GM12878 (cell line): ENCODE measurements at regions not wholly inside any gene's neighbourhood (a gene's known extent, or its start where the extent isn't known, plus 50 kb on each side); places are given as distances from the start of the nearest gene placed in this dataset.

Experiments
- ATAC-seq: fragments of 200-7000 bp; cut with Tn5 transposase; 3 replicates; pipeline ENCODE4 v1.9.1; 2020; ENCODE audit warnings: mild to moderate bottlenecking, moderate library complexity
- BruUV-seq: library from RNA; stranded (reverse); fragments of 400-500 nt; replicated peaks from 2 replicates; lab custom pipeline; 2021; lab: Mats Ljungman, UMichigan
- CTCF ChIA-PET: fragments of 300-600 bp; sonication (Branson Sonifier 250); formaldehyde crosslinking; extraction: SDS; loops from one replicate; lab custom pipeline; 2021; ENCODE audit warnings: inconsistent platforms; lab: Yijun Ruan, JAX
- POLR2A ChIA-PET: fragments of 350-600 bp; formaldehyde crosslinking; extraction: SDS; loops from one replicate; lab custom pipeline; 2021; ENCODE audit warnings: inconsistent platforms; lab: Charles Lee
- RAD21 ChIA-PET: fragments of 300-600 bp; sonication (Branson Sonifier 250); formaldehyde crosslinking; loops from one replicate; lab custom pipeline; 2023; ENCODE audit warnings: antibody characterized with exemption; ENCODE audit not compliant: unreplicated experiment; lab: Charles Lee
- SMC1A ChIA-PET: fragments of 300-600 bp; sonication (Branson Sonifier 250); formaldehyde crosslinking; loops from one replicate; lab custom pipeline; 2023; ENCODE audit not compliant: unreplicated experiment, uncharacterized antibody; lab: Charles Lee
- DNase-seq: peaks from one replicate; pipeline ENCODE4 v3.0.0-alpha.2; 2011; ENCODE audit warnings: low read depth, low spot score
- FAIRE-seq: peaks from 3 replicates; lab custom pipeline; 2011; peaks lifted over from hg19 to GRCh38; lab: Jason Lieb, UNC
- H2AFZ ChIP-seq: 2 replicates; pipeline ENCODE4 v1.6.0; 2011; ENCODE audit warnings: low read depth, low read length, control low read depth; ENCODE audit not compliant: control insufficient read depth
- H3K27ac ChIP-seq: 2 replicates; pipeline ENCODE4 v1.5.1; 2011; ENCODE audit warnings: control low read depth; ENCODE audit not compliant: control insufficient read depth, insufficient read depth
- H3K27me3 ChIP-seq, 2 experiments: replicated peaks in 1 of 2; 2 replicates each; pipeline versions ENCODE4 v1.6.0 to v1.6.1; 2011; ENCODE audit warnings: low read length in 1 of 2; ENCODE audit not compliant: control insufficient read depth in 2 of 2, insufficient read depth in 2 of 2
- H3K36me3 ChIP-seq, 2 experiments: 2 replicates each; pipeline ENCODE4 v1.5.1; 2011; ENCODE audit warnings: low read length in 1 of 2; ENCODE audit not compliant: control insufficient read depth in 2 of 2, insufficient read depth in 2 of 2
- H3K4me1 ChIP-seq: 2 replicates; pipeline ENCODE4 v1.6.1; 2011; ENCODE audit warnings: mild to moderate bottlenecking, low read length, moderate library complexity, mixed read lengths; ENCODE audit not compliant: control insufficient read depth, insufficient read depth
- H3K4me2 ChIP-seq: 2 replicates; pipeline ENCODE4 v1.6.0; 2011; ENCODE audit warnings: control low read depth; ENCODE audit not compliant: control insufficient read depth, insufficient read depth
- H3K4me3 ChIP-seq: fragments of 200-600 bp; sonication (generic); 2 replicates; pipeline ENCODE4 v1.5.1; 2016
- H3K79me2 ChIP-seq: 2 replicates; pipeline ENCODE4 v1.6.0; 2011; ENCODE audit warnings: low read length; ENCODE audit not compliant: control insufficient read depth, insufficient read depth
- H3K9ac ChIP-seq: 2 replicates; pipeline ENCODE4 v1.8.0; 2011; ENCODE audit warnings: low read length, control low read depth, mixed read lengths; ENCODE audit not compliant: control insufficient read depth, insufficient read depth
- H3K9me3 ChIP-seq: replicated peaks from 3 replicates; pipeline ENCODE4 v1.5.1; 2011; ENCODE audit warnings: mild to moderate bottlenecking, low read length; ENCODE audit not compliant: control insufficient read depth, insufficient read depth
- H4K20me1 ChIP-seq: 2 replicates; pipeline ENCODE4 v1.6.0; 2011; ENCODE audit not compliant: control insufficient read depth, insufficient read depth
- BCL11A ChIP-seq: IDR thresholded peaks from 2 replicates; pipeline ENCODE4 v1.6.1; 2011; ENCODE audit warnings: low read depth, low read length
- ELK1 ChIP-seq: IDR thresholded peaks from 2 replicates; pipeline ENCODE4 v1.6.1; 2012; ENCODE audit warnings: low read depth, low read length, improper control_type of control experiment
- HDAC6 ChIP-seq: fragments of 200-600 bp; sonication (generic); IDR thresholded peaks from one replicate; pipeline ENCODE4 v1.8.0; 2017; ENCODE audit warnings: antibody characterized with exemption; ENCODE audit not compliant: unreplicated experiment
- JUND ChIP-seq: IDR thresholded peaks from 2 replicates; pipeline ENCODE4 v1.6.1; 2012; ENCODE audit warnings: low read depth, mild to moderate bottlenecking, low read length, improper control_type of control experiment, moderate library complexity
- RUNX3 ChIP-seq: IDR thresholded peaks from 2 replicates; pipeline ENCODE4 v1.6.1; 2012; ENCODE audit warnings: low read length, inconsistent platforms
- ZBTB40 ChIP-seq: fragments of 450-650 bp; IDR thresholded peaks from 2 replicates; pipeline ENCODE4 v1.6.1; 2016; ENCODE audit warnings: mild to moderate bottlenecking, moderate library complexity, borderline replicate concordance
- ZNF217 ChIP-seq: fragments of 450-650 bp; IDR thresholded peaks from 2 replicates; pipeline ENCODE4 v1.6.1; 2017; ENCODE audit warnings: antibody characterized with exemption, mild to moderate bottlenecking
- WGBS: methylation state at CpG from one replicate; pipeline ENCODE4 v1.1.6; 2016; ENCODE audit warnings: low lambda C conversion rate; ENCODE audit not compliant: insufficient replicate concordance, insufficient coverage; ENCODE audit errors: missing lambda C conversion rate; 5-methylcytosine and 5-hydroxymethylcytosine counted together
- in situ Hi-C: fragments of 300-500 bp; cut with MboI; formaldehyde crosslinking; loops from 9 replicates; pipeline ENCODE4 v1.14.3; 2018; ENCODE audit warnings: mixed read lengths
- intact Hi-C: fragments of 100-400 bp; cut with micrococcal nuclease; formaldehyde crosslinking; loops from one replicate; pipeline ENCODE4 v1.14.2; 2022; ENCODE audit not compliant: unreplicated experiment

- no peaks in the 10 kb centered on the region for H3K9me3 ChIP-seq
- H3K36me3 ChIP-seq: no peaks in the 10 kb centered on the region
- H3K9ac ChIP-seq: no peak overlapping the region
- H3K27me3 ChIP-seq: no peaks in the 10 kb centered on the region
- no peak overlapping the region for H3K27ac ChIP-seq
- ATAC-seq (no peak), FAIRE-seq (no peak), DNase-seq (no peak)
- WGBS: 41% methylated on average over 2 of the region's 2 CpGs
- H3K4me1 ChIP-seq: no peaks in the 10 kb centered on the region
- no TSS peak for BruUV-seq
- in situ Hi-C loops (no loop called here), intact Hi-C loops (no loop called here)
- TF ChIP-seq ZBTB40 (no peak), ELK1 (no peak), RUNX3 (no peak), HDAC6 (no peak), JUND (no peak), ZNF217 (no peak), BCL11A (no peak)
- H3K4me2 ChIP-seq: no peak overlapping the region
- ChIA-PET RAD21 (no interaction called here), CTCF (interaction anchor here (0.9 kb wide), 1 partner anchor 23 kb away, joined by 3 read pairs; no protein-coding TSS in a partner anchor), POLR2A (no interaction called here), SMC1A (interaction anchor here (2.4 kb wide), 1 partner anchor 35 kb away, joined by 6 read pairs; no protein-coding TSS in a partner anchor)
- H4K20me1 ChIP-seq: no peaks in the 10 kb centered on the region
- H3K4me3 ChIP-seq: no peak overlapping the region
- H3K79me2 ChIP-seq: no peaks in the 10 kb centered on the region
- no peak overlapping the region for H2AFZ ChIP-seq
These were observed 63.8 kb upstream of the CCNG1 start for GRCh38 chr5:163373436-163374084.
